SK-N-SH (cell line): ENCODE measurements at regions not wholly inside any gene's neighbourhood (a gene's known extent, or its start where the extent isn't known, plus 50 kb on each side); places are given as distances from the start of the nearest gene placed in this dataset.

ENCODE experiments used
- CTCF ChIP-seq: fragments of 200-600 bp; sonication (generic); IDR thresholded peaks from 2 replicates; pipeline ENCODE4 v1.6.1; 2017; ENCODE audit warnings: antibody characterized with exemption, mild to moderate bottlenecking, moderate library complexity
- JUND ChIP-seq: IDR thresholded peaks from 2 replicates; pipeline ENCODE4 v1.4.0; 2012
- REST ChIP-seq: IDR thresholded peaks from 2 replicates; pipeline ENCODE4 v1.6.1; 2012; ENCODE audit warnings: mild to moderate bottlenecking, low read depth, low read length, moderate library complexity

- TF ChIP-seq CTCF = no peak
- no peak for TF ChIP-seq REST
- TF ChIP-seq JUND = no peak
These were observed 215.5 kb downstream of the KLF12 start for GRCh38 chr13:73918691-73919090.
